Upper lobe of left lung (tissue), 4 donors: ENCODE measurements at regions not wholly inside any gene's neighbourhood (a gene's known extent, or its start where the extent isn't known, plus 50 kb on each side); places are given as distances from the start of the nearest gene placed in this dataset.

Experiments used
- EP300 ChIP-seq, 4 donors: sonication (generic); formaldehyde crosslinking; IDR thresholded peaks; one replicate each; pipeline ENCODE4 v1.5.1; 2017; ENCODE audit warnings: antibody characterized with exemption in 4 of 4, control low read depth in 2 of 4
- POLR2A ChIP-seq, 4 donors: fragments of 450-650 bp; IDR thresholded peaks; one replicate each; pipeline ENCODE4 v1.5.1; 2016 to 2017; ENCODE audit warnings: antibody characterized with exemption in 4 of 4, mild to moderate bottlenecking in 2 of 4
- POLR2AphosphoS5 ChIP-seq, 2 donors: sonication (generic); formaldehyde crosslinking; IDR thresholded peaks; one replicate each; pipeline ENCODE4 v1.5.1; 2017; ENCODE audit warnings: antibody characterized with exemption in 2 of 2
- TF ChIP-seq, protein P1 (sequence below), 6 experiments: fragments of 450-650 bp in 4 of 6; fragments of 200-600 bp in 2 of 6; sonication (generic) in 2 of 6; IDR thresholded peaks; one replicate each; pipeline ENCODE4 v1.5.1; 2016 to 2019; ENCODE audit warnings: antibody characterized with exemption in 6 of 6

DNA sequence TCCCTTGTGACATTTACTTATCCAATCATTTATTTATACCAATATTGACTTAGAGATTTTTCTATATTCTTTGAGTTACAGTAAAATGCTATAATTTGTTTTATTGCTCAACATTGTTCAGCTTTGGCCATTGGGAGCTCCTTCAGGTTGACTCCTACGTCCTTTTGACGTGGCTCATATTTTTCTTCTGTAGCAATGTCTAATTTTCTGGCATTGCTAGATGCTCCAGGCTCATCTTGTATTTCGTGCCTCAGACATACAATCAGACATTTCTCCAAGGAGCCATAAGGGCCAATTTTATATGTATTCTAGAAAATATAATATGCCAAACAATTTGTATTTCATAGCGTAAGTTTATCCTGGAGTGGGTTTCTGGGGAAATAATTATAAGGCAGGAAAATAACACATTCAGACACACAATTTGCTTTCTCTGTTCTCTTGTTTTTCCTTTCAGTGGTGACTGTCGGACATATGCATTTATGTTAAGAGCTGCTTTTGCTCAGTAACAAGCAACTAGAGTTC, 355.1 kb upstream of the MON1B start:
- TF ChIP-seq, protein P1, sequence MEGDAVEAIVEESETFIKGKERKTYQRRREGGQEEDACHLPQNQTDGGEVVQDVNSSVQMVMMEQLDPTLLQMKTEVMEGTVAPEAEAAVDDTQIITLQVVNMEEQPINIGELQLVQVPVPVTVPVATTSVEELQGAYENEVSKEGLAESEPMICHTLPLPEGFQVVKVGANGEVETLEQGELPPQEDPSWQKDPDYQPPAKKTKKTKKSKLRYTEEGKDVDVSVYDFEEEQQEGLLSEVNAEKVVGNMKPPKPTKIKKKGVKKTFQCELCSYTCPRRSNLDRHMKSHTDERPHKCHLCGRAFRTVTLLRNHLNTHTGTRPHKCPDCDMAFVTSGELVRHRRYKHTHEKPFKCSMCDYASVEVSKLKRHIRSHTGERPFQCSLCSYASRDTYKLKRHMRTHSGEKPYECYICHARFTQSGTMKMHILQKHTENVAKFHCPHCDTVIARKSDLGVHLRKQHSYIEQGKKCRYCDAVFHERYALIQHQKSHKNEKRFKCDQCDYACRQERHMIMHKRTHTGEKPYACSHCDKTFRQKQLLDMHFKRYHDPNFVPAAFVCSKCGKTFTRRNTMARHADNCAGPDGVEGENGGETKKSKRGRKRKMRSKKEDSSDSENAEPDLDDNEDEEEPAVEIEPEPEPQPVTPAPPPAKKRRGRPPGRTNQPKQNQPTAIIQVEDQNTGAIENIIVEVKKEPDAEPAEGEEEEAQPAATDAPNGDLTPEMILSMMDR (IDR thresholded peaks at IDR 0.05), result no peak
- TF ChIP-seq POLR2AphosphoS5 (IDR thresholded peaks at IDR 0.05) (no peak), POLR2A (IDR thresholded peaks at IDR 0.05) (no peak), EP300 (IDR thresholded peaks at IDR 0.05) (no peak)
